Esophagus squamous epithelium (tissue), 5 donors: ENCODE measurements at regions not wholly inside any gene's neighbourhood (a gene's known extent, or its start where the extent isn't known, plus 50 kb on each side); places are given as distances from the start of the nearest gene placed in this dataset.

Source experiments
- DNase-seq: peaks from one replicate; lab custom pipeline; 2025; lab: John Stamatoyannopoulos, UW
- H3K27ac ChIP-seq, 4 donors: fragments of 200-600 bp; sonication (generic); one replicate each; pipeline ENCODE4 v1.5.1; 2016 to 2019; ENCODE audit warnings: mild to moderate bottlenecking in 1 of 4
- H3K27me3 ChIP-seq, 4 donors: fragments of 200-600 bp; sonication (generic); 1 replicate in 3 of 4; 2 replicates in 1 of 4; pipeline versions ENCODE4 v1.5.1 to v1.6.0; 2017 to 2021; ENCODE audit warnings: antibody characterized with exemption in 1 of 4
- H3K36me3 ChIP-seq, 3 donors: fragments of 200-600 bp; sonication (generic); one replicate each; pipeline ENCODE4 v1.5.1; 2016 to 2019
- H3K4me1 ChIP-seq, 3 donors: fragments of 200-600 bp; sonication (generic); one replicate each; pipeline ENCODE4 v1.5.1; 2017 to 2019
- H3K4me3 ChIP-seq, 4 donors: fragments of 200-600 bp; sonication (generic); 1 replicate in 3 of 4; 2 replicates in 1 of 4; pipeline ENCODE4 v1.5.1; 2016 to 2019; ENCODE audit warnings: mild to moderate bottlenecking in 2 of 4, moderate library complexity in 1 of 4
- H3K9me3 ChIP-seq, 3 donors: fragments of 200-600 bp; sonication (generic); one replicate each; pipeline ENCODE4 v1.5.1; 2016 to 2019
- POLR2A ChIP-seq, 4 donors: fragments of 450-650 bp; IDR thresholded peaks; one replicate each; pipeline ENCODE4 v1.6.1; 2017; ENCODE audit warnings: antibody characterized with exemption in 4 of 4, mild to moderate bottlenecking in 4 of 4, moderate library complexity in 3 of 4
- WGBS, 2 donors: methylation state at CpG; one replicate each; pipeline ENCODE4 v1.1.5; 2018; 5-methylcytosine and 5-hydroxymethylcytosine counted together
- intact Hi-C: fragments of 100-400 bp; cut with DNase I; formaldehyde crosslinking; loops from one replicate; pipeline ENCODE4 v1.15.0; 2022
- TF ChIP-seq, protein P1 (sequence below), 6 experiments: fragments of 450-650 bp in 4 of 6; fragments of 200-600 bp in 2 of 6; sonication (generic) in 2 of 6; IDR thresholded peaks; one replicate each; pipeline ENCODE4 v1.5.1; 2016 to 2019; ENCODE audit warnings: antibody characterized with exemption in 6 of 6, mild to moderate bottlenecking in 4 of 6, moderate library complexity in 4 of 6
- donor health status: DM: yes; HTN: yes; CAD: no.

- 32 to 49% methylated on average over 2 of the region's 2 CpGs for WGBS, 2 donors
- intact Hi-C loops, result no loop called here
- Histone ChIP-seq H3K36me3 (no peaks in the 10 kb centered on the region), H3K27me3 (no peaks in the 10 kb centered on the region), H3K9me3 (peaks cover 0 to 8% (median 0%) of the 10 kb centered on the region in 3 donors), H3K4me3 (no peak overlapping the region), H3K27ac (no peak overlapping the region), H3K4me1 (no peaks in the 10 kb centered on the region)
- no peak for DNase-seq
- TF ChIP-seq POLR2A (IDR thresholded peaks at IDR 0.05), result no peak
- TF ChIP-seq, protein P1, sequence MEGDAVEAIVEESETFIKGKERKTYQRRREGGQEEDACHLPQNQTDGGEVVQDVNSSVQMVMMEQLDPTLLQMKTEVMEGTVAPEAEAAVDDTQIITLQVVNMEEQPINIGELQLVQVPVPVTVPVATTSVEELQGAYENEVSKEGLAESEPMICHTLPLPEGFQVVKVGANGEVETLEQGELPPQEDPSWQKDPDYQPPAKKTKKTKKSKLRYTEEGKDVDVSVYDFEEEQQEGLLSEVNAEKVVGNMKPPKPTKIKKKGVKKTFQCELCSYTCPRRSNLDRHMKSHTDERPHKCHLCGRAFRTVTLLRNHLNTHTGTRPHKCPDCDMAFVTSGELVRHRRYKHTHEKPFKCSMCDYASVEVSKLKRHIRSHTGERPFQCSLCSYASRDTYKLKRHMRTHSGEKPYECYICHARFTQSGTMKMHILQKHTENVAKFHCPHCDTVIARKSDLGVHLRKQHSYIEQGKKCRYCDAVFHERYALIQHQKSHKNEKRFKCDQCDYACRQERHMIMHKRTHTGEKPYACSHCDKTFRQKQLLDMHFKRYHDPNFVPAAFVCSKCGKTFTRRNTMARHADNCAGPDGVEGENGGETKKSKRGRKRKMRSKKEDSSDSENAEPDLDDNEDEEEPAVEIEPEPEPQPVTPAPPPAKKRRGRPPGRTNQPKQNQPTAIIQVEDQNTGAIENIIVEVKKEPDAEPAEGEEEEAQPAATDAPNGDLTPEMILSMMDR (IDR thresholded peaks at IDR 0.05), result no peak
These were observed 934.2 kb upstream of the RAG2 start for GRCh38 chr11:37532271-37532670.

DNA sequence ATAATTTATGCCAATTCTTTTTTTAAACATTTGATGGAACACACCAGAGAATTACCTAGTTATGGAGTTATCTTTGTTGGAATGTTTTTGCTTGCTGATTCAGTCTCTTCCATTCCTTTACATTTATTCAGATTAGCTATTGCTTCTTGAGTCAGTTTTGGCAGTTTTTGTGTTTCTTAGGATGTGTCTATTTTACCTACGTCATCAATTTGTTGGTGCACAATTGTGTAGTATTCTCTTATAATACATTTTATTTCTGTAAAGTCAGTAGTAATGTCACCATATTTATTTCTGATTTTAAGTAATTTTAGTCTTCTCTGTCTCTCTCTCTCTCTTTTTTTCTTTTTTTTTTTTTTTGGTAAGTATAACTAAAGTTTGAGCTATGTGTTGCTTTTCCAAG lies 929.5 kb upstream of the RAG2 start:
- intact Hi-C loops, result no loop called here
- no peak for TF ChIP-seq POLR2A (IDR thresholded peaks at IDR 0.05)
- TF ChIP-seq, protein P1 (IDR thresholded peaks at IDR 0.05), result no peak
- Histone ChIP-seq H3K27ac (no peak overlapping the region), H3K4me1 (no peaks in the 10 kb centered on the region), H3K27me3 (no peaks in the 10 kb centered on the region), H3K9me3 (peaks cover 0 to 8% (median 0%) of the 10 kb centered on the region in 3 donors), H3K4me3 (no peak overlapping the region), H3K36me3 (no peaks in the 10 kb centered on the region)
- 69 to 95% methylated on average over 1 of the region's 1 CpG for WGBS, 2 donors
- DNase-seq, result no peak

DNA sequence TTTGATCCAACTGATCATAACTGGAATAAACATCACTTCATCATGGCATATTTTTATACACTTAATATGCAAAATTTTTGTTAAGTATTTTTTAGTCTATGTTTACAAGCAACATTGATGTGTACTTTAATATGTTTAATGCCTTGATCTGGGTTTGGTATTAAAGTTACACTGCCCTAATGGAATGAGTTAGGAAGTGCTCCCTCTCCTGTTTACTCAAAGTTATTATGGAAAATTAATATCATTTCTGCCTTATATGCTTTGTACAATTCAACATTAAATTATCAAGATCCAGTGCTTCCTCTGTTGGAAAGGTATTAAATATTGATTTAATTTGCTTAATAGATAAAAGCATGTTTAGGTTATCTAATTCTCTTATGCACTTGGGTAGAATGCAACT lies 927.3 kb upstream of the RAG2 start:
- H3K4me3 ChIP-seq, result no peak overlapping the region
- no peaks in the 10 kb centered on the region for H3K27me3 ChIP-seq
- DNase-seq, result no peak
- no peak overlapping the region for H3K27ac ChIP-seq
- H3K4me1 ChIP-seq, result no peaks in the 10 kb centered on the region
- intact Hi-C loops, result no loop called here
- no peaks in the 10 kb centered on the region for H3K36me3 ChIP-seq
- TF ChIP-seq POLR2A (IDR thresholded peaks at IDR 0.05), result no peak
- TF ChIP-seq, protein P1 (IDR thresholded peaks at IDR 0.05), result no peak
- H3K9me3 ChIP-seq, result peaks cover 0 to 8% (median 0%) of the 10 kb centered on the region in 3 donors

GRCh38 chr11:37519781-37520180 lies 921.7 kb upstream of the RAG2 start:
- intact Hi-C loops, result no loop called here
- Histone ChIP-seq H3K27ac (no peak overlapping the region), H3K4me3 (no peak overlapping the region), H3K9me3 (peaks cover 0 to 16% (median 0%) of the 10 kb centered on the region in 3 donors), H3K36me3 (no peaks in the 10 kb centered on the region), H3K4me1 (no peaks in the 10 kb centered on the region), H3K27me3 (no peaks in the 10 kb centered on the region)
- DNase-seq, result no peak
- TF ChIP-seq, protein P1 (IDR thresholded peaks at IDR 0.05), result no peak
- no peak for TF ChIP-seq POLR2A (IDR thresholded peaks at IDR 0.05)

DNA sequence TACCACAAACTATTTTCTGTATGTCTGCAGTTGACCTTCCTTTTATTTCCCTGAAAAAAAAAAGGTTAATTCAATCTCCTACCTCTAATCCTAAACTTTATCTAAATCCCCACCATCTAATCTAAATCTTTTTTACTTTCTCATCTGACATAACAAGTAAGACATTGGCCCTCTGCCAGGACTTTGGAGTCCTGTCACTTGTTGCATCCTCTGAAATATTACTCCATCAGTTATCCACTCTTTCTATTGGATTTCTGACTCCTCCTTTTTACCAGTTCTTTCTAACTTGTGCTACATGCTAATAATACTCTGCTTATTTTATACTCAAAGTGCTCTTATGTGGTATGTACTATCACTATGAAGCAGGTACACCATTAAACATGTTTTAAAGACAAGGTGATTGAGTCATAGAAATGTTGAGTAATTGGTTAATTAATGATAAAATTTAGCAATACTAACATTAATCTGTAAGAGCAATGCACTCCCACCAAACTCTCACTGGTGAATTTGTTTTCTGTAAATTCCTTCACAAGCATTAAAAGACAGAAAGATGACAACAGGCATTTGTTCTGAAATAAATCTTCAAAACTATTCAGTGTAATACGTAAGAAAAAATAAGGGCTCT lies 914.2 kb upstream of the RAG2 start:
- Histone ChIP-seq H3K27me3 (no peaks in the 10 kb centered on the region), H3K4me1 (no peaks in the 10 kb centered on the region), H3K27ac (no peak overlapping the region), H3K36me3 (no peaks in the 10 kb centered on the region), H3K4me3 (no peak overlapping the region), H3K9me3 (no peaks in the 10 kb centered on the region)
- DNase-seq, result no peak
- TF ChIP-seq POLR2A (IDR thresholded peaks at IDR 0.05), result no peak
- TF ChIP-seq, protein P1 (IDR thresholded peaks at IDR 0.05), result no peak
- intact Hi-C loops, result no loop called here
- WGBS, 2 donors, result 75 to 89% methylated on average over 1 of the region's 1 CpG
